Epithelial cell of esophagus (primary cell): ENCODE measurements at regions not wholly inside any gene's neighbourhood (a gene's known extent, or its start where the extent isn't known, plus 50 kb on each side); places are given as distances from the start of the nearest gene placed in this dataset.
"Not testable (repeated sequence)": the region's sequence is repeated elsewhere in the genome, so short reads cannot be mapped to it uniquely, and the experiment has no call there.

Experiments
- DNase-seq: peaks from one replicate; pipeline ENCODE4 v3.0.0; 2010; ENCODE audit warnings: low read depth
- H3K4me3 ChIP-seq: 2 replicates; pipeline ENCODE4 v1.5.1; 2011; ENCODE audit warnings: mild to moderate bottlenecking, low read length, control low read depth
- CTCF ChIP-seq: IDR thresholded peaks from 2 replicates; pipeline ENCODE4 v1.5.1; 2011; ENCODE audit warnings: low read depth, mild to moderate bottlenecking, low read length, control low read depth, inconsistent platforms; ENCODE audit not compliant: insufficient read depth; ENCODE audit errors: missing control alignments

- no peak overlapping the region for H3K4me3 ChIP-seq
- TF ChIP-seq CTCF: no peak
- DNase-seq: no peak
Observed at GRCh38 chr10:65032867-65033769, 1511.9 kb downstream of the REEP3 start.

GRCh38 chr10:65033957-65034356, 1512.8 kb downstream of the REEP3 start:
- DNase-seq: no peak
- no peak overlapping the region for H3K4me3 ChIP-seq
- TF ChIP-seq CTCF: no peak

DNA sequence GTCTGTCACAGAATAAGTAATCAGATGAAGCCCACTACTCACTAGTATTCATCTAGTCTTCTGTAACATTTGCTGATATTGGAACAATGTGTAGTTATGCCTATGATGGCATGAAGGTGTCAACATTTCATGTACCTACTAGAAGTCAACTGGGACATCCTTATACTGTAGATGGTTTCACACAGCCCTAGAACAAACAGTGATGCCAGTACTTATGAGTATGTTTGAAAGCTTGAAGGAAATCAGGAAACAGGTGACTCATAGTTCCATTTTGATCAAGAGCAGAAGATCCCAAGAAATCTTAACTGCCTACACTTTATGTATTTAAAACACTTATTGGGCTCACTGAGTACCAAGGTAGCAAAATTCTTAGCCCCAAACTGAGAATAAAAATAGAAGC, 1519.6 kb downstream of the REEP3 start:
- peak; percentile 5 for DNase-seq
- no peak overlapping the region for H3K4me3 ChIP-seq
- no peak for TF ChIP-seq CTCF

- no peak for TF ChIP-seq CTCF
- no peak overlapping the region for H3K4me3 ChIP-seq
- no peak for DNase-seq
Observed at GRCh38 chr10:65041307-65041706, 1520.1 kb downstream of the REEP3 start.

DNA sequence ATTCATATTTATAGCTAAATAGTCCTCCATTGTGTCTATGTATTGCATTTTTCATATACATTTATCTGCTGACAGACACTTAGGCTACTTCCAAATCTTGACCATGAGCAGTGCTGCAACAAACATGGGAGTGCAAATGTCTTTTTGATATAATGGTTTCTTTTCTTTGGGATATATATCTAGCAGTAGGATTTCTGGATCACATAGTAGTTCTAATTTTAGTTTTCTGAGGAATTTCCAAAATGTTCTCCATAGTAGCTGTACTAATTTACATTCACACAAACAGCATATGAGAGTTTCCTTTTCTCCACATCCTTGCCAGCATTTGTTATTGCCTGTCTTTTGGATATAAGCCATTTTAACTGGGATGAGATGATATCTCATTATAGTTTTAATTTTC, 1521.3 kb downstream of the REEP3 start:
- H3K4me3 ChIP-seq: no peak overlapping the region
- DNase-seq: no peak
- TF ChIP-seq CTCF: no peak

- DNase-seq: no peak
- no peak for TF ChIP-seq CTCF
- H3K4me3 ChIP-seq: no peak overlapping the region
Observed at GRCh38 chr10:65046831-65047230, 1525.6 kb downstream of the REEP3 start.

DNA sequence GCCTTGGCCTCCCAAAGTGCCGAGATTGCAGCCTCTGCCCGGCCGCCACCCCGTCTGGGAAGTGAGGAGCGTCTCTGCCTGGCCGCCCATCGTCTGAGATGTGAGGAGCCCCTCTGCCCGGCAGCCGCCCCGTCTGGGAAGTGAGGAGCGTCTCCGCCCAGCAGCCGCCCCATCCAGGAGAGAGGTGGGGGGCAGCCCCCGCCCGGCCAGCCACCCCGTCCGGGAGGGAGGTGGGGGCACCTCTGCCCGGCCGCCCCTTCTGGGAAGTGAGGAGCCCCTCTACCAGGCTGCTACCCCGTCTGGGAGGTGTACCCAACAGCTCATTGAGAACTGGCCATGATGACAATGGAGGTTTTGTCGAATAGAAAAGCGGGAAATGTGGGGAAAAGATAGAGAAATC, 1530.9 kb downstream of the REEP3 start:
- DNase-seq, H3K4me3 ChIP-seq: not testable (repeated sequence)

GRCh38 chr10:65053397-65053796, 1532.2 kb downstream of the REEP3 start:
- not testable (repeated sequence) for DNase-seq, H3K4me3 ChIP-seq

GRCh38 chr10:65053831-65054351, 1532.7 kb downstream of the REEP3 start:
- H3K4me3 ChIP-seq, DNase-seq: not testable (repeated sequence)

GRCh38 chr10:65054701-65055100, 1533.5 kb downstream of the REEP3 start:
- DNase-seq, H3K4me3 ChIP-seq: not testable (repeated sequence)
